ENCODE measurements at regions not wholly inside any gene's neighbourhood (a gene's known extent, or its start where the extent isn't known, plus 50 kb on each side); places are given as distances from the start of the nearest gene placed in this dataset.

DNA sequence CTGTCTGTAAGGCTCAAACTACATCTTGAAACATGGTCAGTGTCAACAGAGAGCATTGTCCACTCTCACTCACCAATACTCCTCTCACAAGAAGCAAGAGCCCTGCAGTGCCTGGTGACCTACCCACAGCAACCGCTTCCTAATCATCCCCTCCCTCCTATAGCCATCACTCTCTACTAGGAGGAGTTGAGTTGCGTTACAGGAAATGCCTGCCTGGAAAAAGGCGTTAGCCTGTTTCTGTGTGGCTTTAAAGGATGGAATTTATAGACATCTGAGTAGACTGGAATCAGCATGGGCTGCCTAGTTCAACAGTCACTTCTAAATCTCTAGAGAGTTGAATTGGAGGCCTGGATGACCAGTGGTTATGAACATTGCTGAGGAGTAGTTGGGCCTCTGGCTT lies 108.3 kb upstream of the FER start:
- Histone ChIP-seq H3K27ac (no peak overlapping the region), H3K4me3 (no peak overlapping the region), H3K36me3 (no peaks in the 10 kb centered on the region), H3K4me1 (replicated peaks) (no peaks in the 10 kb centered on the region), H3K27me3 (replicated peaks; ENCODE audit: insufficient read depth) (no peaks in the 10 kb centered on the region), H3K9me3 (no peaks in the 10 kb centered on the region)
- TF ChIP-seq POLR2AphosphoS5 (IDR thresholded peaks at IDR 0.05) (no peak), POLR2A (IDR thresholded peaks at IDR 0.05) (no peak), CTCF (IDR thresholded peaks at IDR 0.05) (no peak)
- no peak for DNase-seq (ENCODE audit: low spot score)
- intact Hi-C loops (cut with DNase I), result no loop called here
- WGBS, result 50% methylated on average over 3 of the region's 3 CpGs

- no peaks in the 10 kb centered on the region for H3K36me3 ChIP-seq
- TF ChIP-seq POLR2AphosphoS5 (IDR thresholded peaks at IDR 0.05) (no peak), POLR2A (IDR thresholded peaks at IDR 0.05) (no peak), CTCF (IDR thresholded peaks at IDR 0.05) (no peak)
- no peak overlapping the region for H3K27ac ChIP-seq
- intact Hi-C loops (cut with DNase I), result no loop called here
- WGBS, result 81% methylated on average over 2 of the region's 2 CpGs
- H3K27me3 ChIP-seq (replicated peaks; ENCODE audit: insufficient read depth), result no peaks in the 10 kb centered on the region
- H3K4me1 ChIP-seq (replicated peaks), result no peaks in the 10 kb centered on the region
- no peak for DNase-seq (ENCODE audit: low spot score)
- H3K4me3 ChIP-seq, result no peak overlapping the region
- no peaks in the 10 kb centered on the region for H3K9me3 ChIP-seq
These were observed 109.7 kb upstream of the FER start for GRCh38 chr5:108638021-108638420.

GRCh38 chr5:108637134-108637533 lies 110.6 kb upstream of the FER start:
- H3K27me3 ChIP-seq (replicated peaks; ENCODE audit: insufficient read depth), result no peaks in the 10 kb centered on the region
- no peak overlapping the region for H3K27ac ChIP-seq
- no peaks in the 10 kb centered on the region for H3K36me3 ChIP-seq
- TF ChIP-seq CTCF (IDR thresholded peaks at IDR 0.05), result no peak
- no peak for TF ChIP-seq POLR2A (IDR thresholded peaks at IDR 0.05)
- no peak for TF ChIP-seq POLR2AphosphoS5 (IDR thresholded peaks at IDR 0.05)
- H3K9me3 ChIP-seq, result no peaks in the 10 kb centered on the region
- no peak for DNase-seq (ENCODE audit: low spot score)
- no peak overlapping the region for H3K4me3 ChIP-seq
- WGBS, result 94% methylated on average over 1 of the region's 1 CpG
- H3K4me1 ChIP-seq (replicated peaks), result no peaks in the 10 kb centered on the region
- intact Hi-C loops (cut with DNase I), result no loop called here

DNA sequence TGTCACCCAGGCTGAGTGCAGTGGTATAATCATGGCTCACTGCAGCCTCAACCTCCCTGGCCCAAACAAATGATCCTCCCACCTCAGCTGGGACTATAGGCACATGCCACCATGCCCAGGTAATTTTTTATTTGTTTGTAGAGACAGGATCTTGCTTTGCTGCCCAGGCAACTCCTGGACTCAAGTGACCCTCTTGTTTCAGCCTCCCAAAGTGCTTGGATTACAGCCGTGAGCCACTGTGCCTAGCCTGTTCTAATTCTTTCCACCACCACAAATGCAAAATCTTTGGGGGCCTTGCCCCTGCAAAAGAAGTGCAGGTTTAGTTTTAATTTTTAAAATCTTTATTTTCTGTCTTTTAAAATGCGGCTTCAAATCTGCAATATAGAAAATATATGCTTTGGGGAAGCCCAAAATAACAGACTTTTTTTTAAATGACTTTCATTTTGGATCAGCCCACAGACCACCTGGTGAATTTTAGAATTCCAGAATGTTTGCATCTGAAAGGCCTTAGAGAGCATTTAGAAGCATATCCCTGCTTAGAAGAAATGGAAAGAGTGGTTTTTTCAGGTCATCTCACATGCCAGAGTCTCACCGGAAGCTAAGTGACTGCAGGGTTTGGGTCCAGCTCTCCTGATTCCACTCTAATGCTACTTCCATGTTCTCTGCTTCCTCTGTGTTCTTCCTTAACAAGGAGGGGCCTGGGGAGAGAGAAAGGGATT lies 111.4 kb upstream of the FER start:
- intact Hi-C loops (cut with DNase I), result no loop called here
- Histone ChIP-seq H3K4me1 (replicated peaks) (no peaks in the 10 kb centered on the region), H3K9me3 (no peaks in the 10 kb centered on the region), H3K4me3 (no peak overlapping the region), H3K27me3 (replicated peaks; ENCODE audit: insufficient read depth) (no peaks in the 10 kb centered on the region), H3K27ac (no peak overlapping the region), H3K36me3 (no peaks in the 10 kb centered on the region)
- no peak for TF ChIP-seq POLR2AphosphoS5 (IDR thresholded peaks at IDR 0.05)
- TF ChIP-seq CTCF (IDR thresholded peaks at IDR 0.05), result no peak
- no peak for TF ChIP-seq POLR2A (IDR thresholded peaks at IDR 0.05)
- WGBS, result 88% methylated on average over 3 of the region's 3 CpGs
- DNase-seq (ENCODE audit: low spot score), result no peak

- no peaks in the 10 kb centered on the region for H3K9me3 ChIP-seq
- H3K4me1 ChIP-seq (replicated peaks), result no peaks in the 10 kb centered on the region
- no peak overlapping the region for H3K27ac ChIP-seq
- no peak for TF ChIP-seq POLR2A (IDR thresholded peaks at IDR 0.05)
- intact Hi-C loops (cut with DNase I), result no loop called here
- H3K4me3 ChIP-seq, result no peak overlapping the region
- no peaks in the 10 kb centered on the region for H3K36me3 ChIP-seq
- no peak for DNase-seq (ENCODE audit: low spot score)
- 71% methylated on average over 1 of the region's 1 CpG for WGBS
- H3K27me3 ChIP-seq (replicated peaks; ENCODE audit: insufficient read depth), result no peaks in the 10 kb centered on the region
These were observed 112.9 kb upstream of the FER start for GRCh38 chr5:108634617-108635288.

Measured in prostate gland (tissue), 2 donors.